Stimulated activated CD8-positive, alpha-beta memory T cell treated with anti-CD3 and anti-CD28 coated beads, Interleukin-2, amount 100 ng/mL, for 1 hour (primary cell): ENCODE measurements at regions not wholly inside any gene's neighbourhood (a gene's known extent, or its start where the extent isn't known, plus 50 kb on each side); places are given as distances from the start of the nearest gene placed in this dataset.

Experiments
- DNase-seq, 2 donors: peaks; one replicate each; pipeline ENCODE4 v3.0.0-alpha.2; 2020; ENCODE audit warnings: low read depth in 2 of 2

DNA sequence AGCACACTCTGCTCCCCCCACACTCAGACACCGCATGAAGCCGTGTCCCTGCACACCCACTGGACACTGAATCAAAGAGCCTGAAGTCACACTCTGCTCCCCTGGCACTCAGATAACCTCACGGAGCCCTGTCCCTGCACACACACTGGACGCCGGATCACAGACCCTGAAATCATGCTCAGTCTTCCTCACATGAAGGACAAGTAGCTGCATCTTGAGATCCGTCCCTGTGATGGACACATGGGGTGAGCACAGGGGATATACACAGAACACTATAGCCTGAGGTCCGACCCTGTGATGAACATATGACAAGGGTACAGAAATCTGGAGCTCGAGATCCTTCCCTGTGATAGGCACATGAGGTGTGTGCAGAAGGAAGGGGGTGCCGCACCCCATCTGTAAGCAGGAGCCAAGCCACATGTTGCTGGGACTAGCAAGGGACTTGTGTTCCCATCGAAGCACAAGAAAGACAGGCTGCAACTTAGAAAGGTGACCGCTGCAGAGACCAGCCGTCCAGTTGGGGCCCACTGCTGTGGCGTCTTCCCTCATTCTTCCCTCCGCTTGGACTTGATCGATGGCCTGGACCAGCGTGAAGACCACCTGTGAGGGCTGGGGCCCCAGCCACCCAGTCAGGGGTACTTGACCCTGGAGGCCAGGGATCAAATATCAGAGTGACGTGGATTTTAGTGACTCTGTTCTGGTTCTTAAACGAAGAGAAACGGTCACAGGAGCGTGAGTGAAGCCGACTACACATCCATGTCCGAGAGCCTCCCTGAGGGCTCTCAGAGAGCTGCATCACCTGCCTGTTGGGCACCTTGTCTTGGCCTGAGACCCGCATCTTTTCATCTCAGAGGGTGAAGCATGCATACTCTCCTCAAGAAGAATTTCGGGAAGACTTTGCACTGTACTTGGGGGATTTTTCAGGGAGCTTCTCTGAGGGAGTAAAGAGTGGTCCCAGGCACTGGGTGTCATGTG, 391.7 kb upstream of the SALL3 start:
- no peak for DNase-seq

DNA sequence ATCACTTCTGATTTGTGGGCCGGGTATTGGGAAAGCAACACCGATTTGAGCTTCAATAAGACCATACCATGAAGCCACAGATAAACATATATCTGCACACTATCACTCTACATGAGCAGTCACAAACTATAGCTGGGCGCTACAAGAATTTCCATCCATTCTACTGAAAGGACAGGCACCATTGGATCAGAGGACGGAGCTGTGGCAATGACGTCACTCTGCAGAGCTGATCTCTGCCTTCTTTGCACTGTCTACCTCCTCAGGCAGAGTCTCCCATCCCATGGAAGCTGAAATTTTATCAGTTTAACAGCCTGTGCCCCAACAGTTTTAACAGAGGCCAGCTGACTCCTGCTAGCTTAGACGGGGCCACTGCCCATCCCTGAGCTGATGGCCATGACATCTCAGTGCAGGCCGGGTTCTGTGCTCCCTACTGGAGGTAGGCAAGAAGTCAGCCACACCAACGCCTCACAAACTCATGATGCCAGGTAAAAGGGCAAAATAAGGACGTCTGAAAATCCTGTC, 389.6 kb upstream of the SALL3 start:
- no peak for DNase-seq

DNA sequence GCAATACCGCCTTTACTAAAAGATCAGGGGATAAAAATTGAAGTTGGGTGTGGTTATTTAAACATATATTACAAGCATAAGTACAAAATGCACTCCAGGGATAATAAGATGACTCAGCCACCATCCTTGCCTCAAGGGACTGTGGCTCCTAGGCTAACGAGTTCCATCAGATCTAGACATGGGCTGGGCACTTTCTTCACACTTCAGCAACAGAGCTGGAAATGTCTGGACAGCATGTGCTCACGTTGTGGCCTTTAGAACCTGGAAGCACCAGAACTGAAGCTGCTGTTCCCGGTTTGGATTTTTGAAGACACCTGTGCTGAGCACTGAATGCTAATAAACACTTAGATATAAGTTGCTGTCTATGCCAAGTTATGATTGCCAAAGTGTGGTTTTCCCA, 384.2 kb upstream of the SALL3 start:
- DNase-seq = no peak

DNA sequence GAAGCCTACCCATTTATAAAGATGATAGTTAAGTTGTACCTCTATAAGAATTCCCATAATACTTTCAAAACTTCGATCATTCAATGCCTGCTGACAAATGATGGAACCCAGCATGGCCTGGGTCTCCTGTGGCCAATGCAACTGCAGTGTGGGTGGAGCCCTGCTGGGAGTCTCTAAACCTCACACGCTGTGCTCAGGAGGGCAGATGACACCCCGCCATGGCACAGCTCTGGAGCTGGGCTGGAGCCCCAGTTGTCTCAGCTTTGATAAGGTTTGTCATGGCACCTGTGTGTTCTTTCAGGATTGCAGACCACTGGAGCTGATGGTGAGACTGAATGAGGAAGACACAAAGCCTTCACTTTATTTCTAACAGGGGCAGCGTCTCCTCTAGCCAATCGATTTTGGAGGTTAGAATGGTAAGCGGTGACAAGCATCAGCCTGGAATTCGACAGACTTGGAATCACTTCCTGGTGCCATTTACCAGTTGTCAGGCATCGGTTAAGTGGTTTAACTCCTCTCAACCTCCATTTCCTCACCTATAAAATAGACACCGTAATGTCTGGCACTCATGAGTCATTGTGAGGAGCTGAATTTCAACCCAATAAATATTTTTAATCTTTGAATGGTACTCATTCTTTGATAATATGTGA, 383.6 kb upstream of the SALL3 start:
- DNase-seq = no peak

DNA sequence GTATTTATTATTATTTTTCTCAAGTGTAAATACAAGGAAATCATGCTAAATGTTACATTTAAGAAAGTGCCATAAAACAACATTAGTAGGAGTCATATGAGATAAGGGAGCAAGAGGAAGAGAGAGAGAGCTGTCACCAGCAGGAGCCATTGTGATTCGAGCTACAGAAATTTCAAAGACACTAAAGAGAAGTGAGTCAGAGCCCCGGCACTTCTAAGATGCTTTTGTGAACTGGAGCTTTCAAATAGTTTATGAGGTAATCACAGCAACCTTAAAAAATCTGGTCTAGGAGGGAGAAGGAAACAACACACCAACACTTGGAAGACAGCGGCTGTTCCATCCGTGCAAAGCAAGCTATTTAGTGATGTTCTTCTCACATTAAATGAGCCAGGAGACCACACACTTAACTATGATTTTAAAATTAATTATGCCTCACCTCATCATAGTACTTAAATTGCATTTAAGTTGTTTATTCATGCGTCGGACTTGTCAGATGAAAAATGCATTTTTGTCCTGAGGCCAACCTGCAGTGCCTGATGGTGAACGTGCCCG, 382.7 kb upstream of the SALL3 start:
- no peak for DNase-seq

DNA sequence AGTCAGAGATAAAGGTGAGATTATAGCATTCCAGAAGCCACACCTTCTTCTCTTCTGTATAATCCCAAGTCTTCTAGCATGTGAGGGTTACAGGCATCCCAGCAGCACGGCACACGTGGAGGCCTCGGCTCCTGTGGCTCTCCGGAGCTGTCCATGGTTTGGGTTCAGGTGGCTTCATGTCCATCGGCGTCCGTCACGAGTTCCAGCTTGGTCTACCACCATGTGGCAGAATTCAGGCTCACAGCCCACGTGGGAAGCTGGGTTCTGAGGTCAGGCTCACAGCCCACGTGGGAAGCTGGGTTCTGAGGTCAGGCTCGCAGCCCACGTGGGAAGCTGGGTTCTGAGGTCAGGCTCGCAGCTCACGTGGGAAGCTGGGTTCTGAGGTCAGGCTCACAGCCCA, 378.3 kb upstream of the SALL3 start:
- no peak for DNase-seq

DNA sequence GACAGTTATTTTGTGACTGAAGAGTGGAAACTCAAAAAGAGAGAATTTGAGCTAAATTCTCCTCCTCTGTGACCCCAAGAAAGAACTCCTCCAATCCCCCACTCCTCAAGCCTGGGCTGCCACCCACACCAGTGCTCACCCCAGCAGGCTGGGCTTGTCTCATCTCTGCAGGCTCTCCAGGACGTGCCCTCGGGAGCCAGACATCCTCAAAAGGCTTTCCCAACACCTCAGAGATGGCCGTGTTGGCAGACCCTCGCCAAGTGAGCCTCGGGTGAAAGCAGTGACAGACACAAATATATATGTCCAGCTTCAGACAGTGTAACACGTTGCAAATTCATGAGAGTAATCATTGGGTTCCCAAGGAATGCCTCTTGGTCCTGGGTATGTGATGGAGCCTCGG, 377.7 kb upstream of the SALL3 start:
- DNase-seq = no peak

DNA sequence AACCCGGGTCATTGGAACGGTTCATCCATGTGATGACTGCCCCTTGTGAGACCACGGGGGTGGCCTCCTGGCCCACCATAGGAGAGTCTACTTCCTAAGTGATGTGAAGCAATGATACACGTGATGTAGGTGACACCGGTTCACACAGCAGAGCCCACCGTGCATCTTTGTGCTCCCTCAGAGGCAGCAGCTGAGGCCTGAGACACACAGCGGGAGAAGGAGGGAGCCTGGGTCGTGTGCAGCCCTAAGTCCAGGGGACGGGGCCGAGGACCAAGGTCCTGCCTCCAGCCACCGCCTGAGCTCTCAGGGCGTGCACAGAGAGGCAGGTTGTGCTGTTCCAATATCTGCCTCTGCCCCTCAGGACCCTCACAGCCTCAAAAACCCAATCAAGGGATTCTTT, 377.2 kb upstream of the SALL3 start:
- no peak for DNase-seq

DNA sequence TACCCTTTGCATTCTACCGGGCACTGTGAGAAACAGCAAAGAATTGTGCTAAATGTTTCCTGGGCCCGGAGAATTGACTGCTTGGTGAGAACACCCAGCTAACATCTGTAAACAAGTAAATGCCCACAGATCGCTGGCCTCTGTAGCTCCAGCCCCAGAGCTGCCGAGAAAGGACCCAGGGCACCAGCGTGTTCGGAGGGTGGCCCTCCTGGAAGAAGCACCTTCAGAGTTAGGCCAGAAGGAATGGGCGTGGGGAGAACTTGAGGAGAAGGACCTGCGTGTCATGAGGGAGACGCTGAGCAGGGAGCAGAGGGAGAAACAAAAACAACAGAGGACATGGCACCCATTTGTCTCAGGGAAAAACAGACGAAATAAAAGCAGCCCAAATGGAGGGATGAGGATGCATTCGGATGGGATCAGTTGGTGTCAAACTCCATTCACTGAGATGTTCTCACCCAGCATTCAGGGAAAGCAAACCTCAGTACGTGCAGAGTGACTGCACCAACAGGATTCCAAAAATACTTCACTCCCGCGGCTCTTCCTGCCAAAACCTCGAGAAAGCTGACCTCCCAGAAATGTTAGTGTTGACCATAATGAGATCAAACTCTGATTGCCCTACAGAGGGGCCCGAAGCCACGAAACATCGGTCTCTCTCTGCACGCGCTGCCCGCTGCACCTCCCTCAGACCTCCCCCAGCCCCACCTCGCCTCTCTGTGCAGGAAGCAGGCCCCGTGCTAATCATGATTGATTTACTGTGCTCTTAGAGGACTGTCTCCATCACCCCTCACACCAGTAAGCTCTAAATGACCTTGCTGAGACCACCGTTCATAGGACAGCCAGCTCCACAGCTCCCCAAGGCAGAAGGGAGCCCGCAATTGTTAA, 376.3 kb upstream of the SALL3 start:
- DNase-seq = no peak

DNA sequence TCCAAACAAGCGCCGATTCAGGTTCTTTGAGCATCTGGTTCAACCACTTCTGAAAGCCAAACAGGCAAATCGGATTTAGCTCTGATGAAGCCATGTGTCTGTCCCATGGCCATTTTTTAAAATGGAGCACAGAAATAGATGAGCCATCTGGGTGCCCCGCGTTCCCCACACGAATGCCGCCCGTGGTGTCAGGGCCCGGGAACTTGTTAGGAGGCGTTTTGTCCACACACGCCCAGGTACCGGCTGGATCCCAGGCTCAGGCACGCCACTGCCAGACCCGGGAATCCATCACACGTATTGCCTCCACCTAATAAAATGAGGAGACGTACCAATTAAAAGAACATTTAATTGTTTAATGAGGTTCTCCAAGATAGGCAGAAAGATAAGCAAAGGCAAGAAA, 374.4 kb upstream of the SALL3 start:
- no peak for DNase-seq

DNA sequence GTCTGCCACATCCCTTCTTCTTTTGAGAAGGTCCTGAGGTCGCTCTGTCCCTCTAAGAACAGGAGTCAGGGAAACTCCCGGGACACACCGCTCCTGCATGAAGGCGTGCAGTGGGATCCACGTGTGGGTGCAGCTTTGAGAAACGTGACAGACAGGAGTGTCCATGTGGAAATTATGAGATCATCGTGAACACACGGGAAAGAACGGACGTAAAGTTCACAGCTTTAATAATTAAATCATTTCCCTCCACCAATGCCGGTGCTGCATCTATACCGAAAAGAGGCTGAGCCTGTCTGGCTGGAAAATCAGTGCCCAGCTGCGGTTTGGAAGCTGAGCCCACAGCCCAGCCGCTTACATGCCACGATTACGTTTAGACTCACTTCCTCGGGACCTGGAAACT, 372.4 kb upstream of the SALL3 start:
- no peak for DNase-seq

DNA sequence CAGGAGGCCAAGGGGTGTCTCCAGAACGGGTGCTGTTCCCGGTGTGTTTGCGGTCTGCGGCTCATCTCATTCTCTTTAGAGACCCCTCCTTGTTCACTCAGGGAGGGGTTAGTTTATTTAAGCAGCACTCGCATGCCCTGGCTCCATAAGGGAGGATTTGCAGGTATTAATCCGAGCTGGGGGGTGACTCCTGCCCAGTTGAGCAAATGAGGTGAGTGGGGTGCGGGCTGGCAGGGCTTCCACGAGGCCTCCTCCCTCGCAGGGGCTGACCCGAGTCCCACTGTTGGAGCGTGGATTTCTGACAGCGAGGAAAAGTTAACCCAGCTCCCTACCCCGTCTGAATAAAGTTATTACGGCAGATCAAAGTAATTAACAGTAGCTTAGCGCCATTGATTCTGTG, 371.8 kb upstream of the SALL3 start:
- no peak for DNase-seq

DNA sequence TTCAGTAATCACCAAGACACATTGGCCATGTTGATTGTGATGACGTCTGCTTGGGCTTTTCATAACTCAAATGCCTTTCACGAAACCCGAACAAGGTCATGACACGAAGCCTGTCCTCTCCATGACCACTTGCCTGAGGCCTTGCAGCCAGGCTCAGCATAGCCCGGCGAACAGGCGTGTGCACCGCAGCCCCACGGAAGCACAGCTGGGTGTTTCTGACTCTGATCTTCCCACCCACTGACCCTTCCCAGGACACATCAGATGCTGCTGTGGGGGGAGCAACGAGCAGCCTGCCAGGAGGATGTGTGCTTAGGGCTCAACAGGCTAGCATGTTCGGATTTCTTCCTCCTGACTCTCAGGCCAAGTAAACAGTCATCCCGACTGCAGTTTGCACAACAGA, 369.4 kb upstream of the SALL3 start:
- DNase-seq = no peak

DNA sequence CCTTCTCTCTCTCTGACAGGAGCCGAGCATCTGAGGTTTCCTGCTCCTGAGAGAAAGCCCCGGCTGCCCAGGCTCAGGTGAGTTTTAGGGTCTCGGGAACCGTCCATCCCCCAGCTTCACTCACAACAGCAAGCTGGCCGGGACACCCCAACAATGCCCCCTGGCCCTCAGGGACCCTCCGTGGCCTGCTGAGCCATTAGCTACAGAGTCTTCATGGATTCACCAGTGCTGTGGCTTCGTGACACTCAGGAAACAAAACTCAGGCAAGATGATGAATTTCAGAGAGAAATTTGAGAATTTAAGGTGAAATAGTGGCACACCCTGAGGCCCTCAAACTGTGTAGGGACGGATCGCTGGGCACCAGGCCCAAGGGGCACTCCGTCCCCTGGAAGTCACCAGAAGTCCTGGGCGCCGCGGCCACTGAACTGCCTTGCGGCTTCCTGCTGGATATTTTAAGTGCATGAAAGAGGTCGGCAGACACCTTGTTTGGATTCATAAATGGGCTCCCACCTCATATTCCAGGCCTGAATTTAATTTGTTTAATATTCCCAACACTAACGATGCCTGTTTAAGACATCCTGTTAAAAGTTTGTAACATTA, 368.3 kb upstream of the SALL3 start:
- no peak for DNase-seq

DNA sequence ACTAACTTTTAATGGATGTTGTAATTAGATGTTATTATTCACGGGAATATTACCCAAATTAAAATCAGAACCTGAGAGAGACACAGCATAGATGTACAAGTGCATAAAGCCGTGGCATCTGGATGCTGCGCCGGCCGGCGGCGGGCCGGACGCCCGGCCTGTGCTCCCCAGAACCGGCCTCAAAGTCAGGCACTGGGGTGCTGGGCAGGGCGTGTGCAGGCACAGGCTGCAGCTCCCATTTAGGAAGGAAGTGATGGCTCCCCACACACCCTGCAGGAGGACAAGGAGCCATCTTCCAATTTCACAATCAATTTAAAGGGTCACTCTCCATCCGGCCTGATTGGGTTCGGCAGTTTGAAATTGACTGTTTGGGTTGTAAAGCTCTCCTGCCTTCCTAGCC, 367.7 kb upstream of the SALL3 start:
- DNase-seq = no peak

DNA sequence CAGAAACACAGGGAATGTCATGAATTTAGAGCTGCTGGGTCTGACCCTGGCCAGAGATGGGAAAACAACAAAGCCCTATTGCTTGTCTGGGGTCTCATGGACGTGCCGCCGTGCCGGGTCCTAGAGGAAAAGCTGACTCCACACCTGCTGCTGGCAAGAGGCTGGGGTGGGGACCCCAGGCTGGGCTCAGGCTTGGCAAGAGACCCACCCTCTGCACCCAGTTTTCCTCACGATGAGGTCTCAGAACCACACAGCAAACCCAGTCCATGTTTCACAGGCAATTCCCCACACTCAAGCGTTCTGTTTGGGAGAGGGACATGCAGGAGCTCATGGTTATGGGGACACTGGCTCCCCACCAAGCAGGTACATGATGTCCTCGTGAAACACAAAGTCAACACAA, 367.3 kb upstream of the SALL3 start:
- DNase-seq = no peak

DNA sequence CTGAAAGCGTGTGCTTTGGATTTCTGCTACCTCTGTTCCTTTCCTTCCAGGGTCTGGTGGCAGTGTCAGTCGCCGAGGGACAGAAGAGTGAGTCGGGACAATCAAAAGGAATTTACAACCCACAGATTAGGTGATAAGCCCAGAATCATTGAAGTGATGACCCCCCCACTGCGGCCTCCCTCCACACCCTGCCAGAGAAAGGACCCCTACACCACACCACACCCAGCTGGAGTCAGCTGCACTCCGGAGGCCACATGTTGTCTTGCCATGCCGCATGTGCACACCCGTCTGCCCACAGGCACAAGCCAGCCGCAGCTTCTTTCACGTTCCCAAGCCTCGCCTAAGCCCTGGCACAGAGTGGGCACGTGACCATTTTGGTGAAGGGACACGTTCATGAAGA, 366.8 kb upstream of the SALL3 start:
- no peak for DNase-seq

DNA sequence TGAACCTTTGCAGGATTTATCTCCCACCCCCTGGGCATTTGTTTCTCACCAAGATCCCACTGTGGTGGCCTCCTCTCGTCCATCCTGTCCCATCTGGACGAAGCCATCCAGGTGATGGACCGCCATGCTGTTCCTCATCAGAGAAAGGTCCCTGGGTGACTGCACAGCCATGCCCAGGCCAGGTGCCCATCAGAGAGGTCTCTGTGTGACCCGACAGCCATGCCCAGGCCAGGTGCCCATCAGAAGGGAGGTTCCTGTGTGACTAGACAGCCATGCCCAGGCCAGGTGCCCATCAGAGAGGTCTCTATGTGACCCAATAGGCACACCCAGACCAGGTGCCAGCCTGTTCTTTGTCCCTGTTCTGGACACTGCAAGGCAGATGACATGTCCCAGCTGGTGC, 360.9 kb upstream of the SALL3 start:
- DNase-seq = no peak

DNA sequence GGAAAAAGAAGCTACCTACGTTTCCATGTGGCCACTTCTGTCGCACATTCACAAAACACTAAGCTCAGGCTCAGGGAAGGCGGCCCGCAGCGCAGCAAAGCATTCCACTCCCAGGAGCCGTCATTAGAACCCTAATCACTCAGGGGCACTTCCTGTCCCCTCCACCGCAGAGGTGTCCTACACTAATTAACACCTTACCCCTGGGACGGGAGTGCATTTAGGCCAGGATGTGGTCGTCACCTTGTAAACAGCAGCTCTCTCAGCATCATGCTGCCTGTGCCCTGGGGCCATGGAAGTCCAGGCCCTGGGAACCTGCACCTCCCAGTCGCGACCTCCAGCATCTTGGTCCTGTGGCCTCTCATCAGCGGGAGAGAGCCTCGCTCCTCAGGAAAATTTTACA, 359.8 kb upstream of the SALL3 start:
- no peak for DNase-seq

DNA sequence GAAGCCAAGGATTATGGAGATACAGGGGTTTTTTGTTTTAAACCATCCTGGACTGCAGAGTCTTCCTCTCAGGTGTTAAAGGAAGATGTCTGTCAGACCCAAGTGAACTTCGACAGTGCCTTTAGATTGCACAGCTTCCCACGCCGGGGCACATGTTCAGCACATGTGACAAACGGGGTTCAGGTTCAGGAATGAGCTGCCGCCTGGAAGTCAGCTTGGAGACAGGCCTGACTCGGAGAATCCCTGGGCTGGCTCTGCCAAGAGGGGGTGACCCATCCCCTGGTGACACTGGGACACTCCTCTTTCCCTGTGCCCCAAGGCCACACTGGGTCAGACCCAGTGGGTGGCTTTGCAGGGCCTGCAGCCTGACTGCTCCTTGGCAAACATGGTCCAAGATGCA, 359.3 kb upstream of the SALL3 start:
- DNase-seq = no peak

DNA sequence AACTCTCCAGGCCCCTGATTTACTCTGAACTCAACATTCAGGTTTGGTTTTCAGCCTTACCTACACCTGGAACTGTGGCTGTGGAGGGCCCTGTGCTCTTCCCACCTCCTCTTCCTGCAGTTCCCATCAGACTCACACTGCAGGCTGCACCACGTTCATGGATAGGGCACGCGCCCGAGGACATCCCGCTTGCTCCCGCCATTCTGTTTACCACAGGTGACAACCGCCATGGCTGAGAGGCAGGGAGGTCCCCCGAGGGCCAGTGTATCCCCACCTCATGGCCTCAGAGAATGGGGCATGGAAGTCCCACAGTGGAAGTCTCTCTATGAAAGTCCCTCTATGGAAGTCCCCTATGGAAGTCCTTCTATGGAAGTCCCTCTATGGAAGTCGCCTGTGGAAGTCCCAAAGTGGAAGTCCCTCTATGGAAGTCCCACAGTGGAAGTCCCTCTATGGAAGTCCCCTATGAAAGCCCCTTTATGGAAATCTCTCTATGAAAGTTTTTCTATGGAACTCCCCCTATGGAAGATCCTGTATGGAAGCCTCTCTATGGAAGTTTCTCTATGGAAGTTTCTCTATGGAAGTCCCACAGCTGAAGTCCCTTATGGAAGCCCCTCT, 358.4 kb upstream of the SALL3 start:
- no peak for DNase-seq
